GM13976 (cell line): ENCODE measurements at regions not wholly inside any gene's neighbourhood (a gene's known extent, or its start where the extent isn't known, plus 50 kb on each side); places are given as distances from the start of the nearest gene placed in this dataset.
"Not testable (repeated sequence)": the region's sequence is repeated elsewhere in the genome, so short reads cannot be mapped to it uniquely, and the experiment has no call there.

Experiments used
- DNase-seq: peaks from one replicate; pipeline ENCODE4 v3.0.0; 2012; ENCODE audit warnings: low spot score
- CTCF ChIP-seq: IDR thresholded peaks from 2 replicates; pipeline ENCODE4 v1.5.1; 2012; ENCODE audit warnings: borderline replicate concordance, mild to moderate bottlenecking; ENCODE audit not compliant: insufficient read depth; ENCODE audit errors: extremely low read depth, missing control alignments, control extremely low read depth
- in situ Hi-C: fragments of 300-500 bp; cut with MboI; formaldehyde crosslinking; loops from one replicate; pipeline ENCODE4 v1.12.0; 2022; ENCODE audit warnings: low sequenced_read_pairs, mixed read lengths, inconsistent platforms; ENCODE audit not compliant: unreplicated experiment

DNA sequence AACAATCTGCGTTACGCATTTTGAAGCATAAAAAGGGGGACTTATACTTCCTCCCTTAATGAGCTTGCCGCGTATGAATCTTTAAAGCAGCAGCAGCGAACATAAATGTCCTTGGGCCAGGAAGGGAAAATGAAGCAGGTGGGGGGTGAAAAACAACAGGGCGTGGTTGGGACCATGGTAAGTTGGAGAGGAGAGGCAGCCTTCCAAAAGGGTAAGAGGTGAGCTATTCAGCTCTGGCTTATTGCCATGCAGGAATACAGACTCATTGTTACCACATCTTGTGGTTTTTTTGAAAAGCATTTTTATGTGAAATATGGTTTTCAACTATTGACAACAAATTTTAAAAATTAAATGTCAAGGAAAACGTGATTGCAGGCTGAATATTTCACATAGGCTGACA lies 710.7 kb upstream of the FAM241A start:
- in situ Hi-C loops: no loop called here
- no peak for TF ChIP-seq CTCF
- DNase-seq: no peak

DNA sequence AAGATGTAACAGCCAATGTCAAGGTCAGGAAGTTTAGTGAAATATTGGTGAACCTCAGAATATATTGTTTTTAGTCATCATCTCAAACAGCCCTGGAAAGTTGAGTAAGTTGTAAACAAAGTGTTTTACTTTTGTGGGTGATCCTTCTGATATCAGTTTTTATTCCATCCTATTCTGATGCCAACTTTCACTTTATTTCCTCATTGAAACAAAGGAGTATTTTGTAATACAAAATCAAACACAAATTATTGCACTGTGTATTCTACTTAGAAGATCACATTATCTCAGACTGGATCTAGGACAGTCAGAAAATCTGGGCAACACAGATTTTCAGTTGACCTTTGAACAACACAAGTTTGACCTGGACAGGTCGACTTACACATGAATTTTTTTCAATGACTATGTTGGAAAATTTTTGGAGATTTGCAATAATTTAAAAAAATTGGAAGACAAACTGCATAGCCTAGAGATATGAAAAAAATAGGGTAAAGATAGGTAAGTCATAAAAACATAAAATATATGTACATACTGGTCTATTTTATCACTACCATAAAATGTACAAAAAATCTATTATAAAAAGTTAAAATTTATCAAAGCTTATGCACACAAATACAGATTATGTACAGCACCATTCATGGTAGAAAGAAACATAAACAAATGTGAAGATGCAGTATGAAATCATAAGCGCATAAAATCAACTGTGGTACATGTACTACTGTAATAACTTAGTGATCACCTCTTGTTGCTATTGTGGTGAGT lies 709.1 kb upstream of the FAM241A start:
- DNase-seq: no peak
- in situ Hi-C loops: no loop called here
- no peak for TF ChIP-seq CTCF

- TF ChIP-seq CTCF: no peak
- in situ Hi-C loops: no loop called here
- DNase-seq: no peak
Measured at GRCh38 chr4:111441687-111442086, 703.6 kb upstream of the FAM241A start.

DNA sequence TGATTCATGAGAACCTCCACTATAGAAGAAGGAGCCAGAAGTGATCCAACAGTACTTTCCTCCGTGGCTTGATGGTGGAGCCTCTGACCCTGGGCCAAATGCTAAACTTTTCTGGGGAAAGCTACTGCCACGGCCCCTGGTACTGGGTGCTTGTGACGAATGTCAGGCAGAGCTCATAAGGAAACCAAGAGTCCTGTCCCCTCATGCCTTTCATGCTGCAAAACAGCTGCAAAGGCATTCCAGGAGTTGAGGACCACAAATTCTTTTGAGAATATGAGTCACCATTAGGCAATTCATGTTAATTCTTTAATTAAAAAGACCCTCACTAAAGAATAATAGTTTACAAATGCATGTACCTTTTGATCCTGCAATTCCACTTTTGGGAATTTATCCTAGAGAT lies 700.4 kb upstream of the FAM241A start:
- in situ Hi-C loops, DNase-seq: not testable (repeated sequence)

DNA sequence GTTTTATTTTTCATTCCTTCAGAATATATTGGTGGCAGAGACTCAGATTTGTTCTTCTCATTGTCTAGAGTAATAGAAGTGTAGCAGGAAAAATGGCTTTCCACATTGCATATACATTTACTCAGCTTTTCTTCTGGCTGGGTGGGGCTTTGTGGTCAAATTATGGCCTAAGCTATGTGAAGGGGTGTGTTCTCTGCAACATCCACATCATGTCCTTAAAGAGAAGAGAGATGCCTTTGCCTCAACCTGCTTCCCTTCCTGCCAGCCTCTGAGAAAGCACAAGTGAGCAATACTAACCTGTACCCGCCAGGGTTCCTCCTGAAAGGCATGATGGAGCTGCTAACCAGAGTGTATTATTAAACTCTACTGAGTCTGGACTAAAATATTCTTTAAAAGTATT lies 695.6 kb upstream of the FAM241A start:
- no peak for DNase-seq
- TF ChIP-seq CTCF: no peak
- in situ Hi-C loops: no loop called here

DNA sequence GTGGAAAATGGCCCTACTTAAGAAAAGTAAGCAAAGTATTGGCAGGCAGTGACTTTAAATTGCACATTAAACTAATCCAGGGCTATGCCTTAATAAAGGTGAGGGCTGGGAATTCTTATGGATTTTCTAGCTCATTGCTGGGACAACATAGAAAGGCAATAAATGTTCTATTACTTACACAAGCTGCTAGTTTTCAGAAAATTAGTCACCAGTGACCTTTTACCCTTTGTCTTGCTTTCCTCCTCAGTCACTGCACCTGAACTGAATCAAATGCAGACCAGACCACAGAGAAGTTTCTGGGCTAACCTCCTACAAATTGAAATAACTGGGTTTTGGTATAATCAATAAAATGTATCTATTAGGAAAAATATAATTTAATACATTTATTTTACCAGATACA lies 694.4 kb upstream of the FAM241A start:
- no peak for TF ChIP-seq CTCF
- in situ Hi-C loops: no loop called here
- no peak for DNase-seq

- in situ Hi-C loops: no loop called here
- no peak for TF ChIP-seq CTCF
- DNase-seq: no peak
Measured at GRCh38 chr4:111453216-111453615, 692.0 kb upstream of the FAM241A start.
